Heart right ventricle (tissue), 16 donors: ENCODE measurements at regions not wholly inside any gene's neighbourhood (a gene's known extent, or its start where the extent isn't known, plus 50 kb on each side); places are given as distances from the start of the nearest gene placed in this dataset.

Experiments used
- ATAC-seq, 8 donors: fragments of 200-7000 bp; cut with Tn5 transposase; one replicate each; pipeline ENCODE4 v1.9.1; 2020; ENCODE audit warnings: mild to moderate bottlenecking in 8 of 8, moderate library complexity in 8 of 8, moderate number of reproducible peaks in 1 of 8
- DNase-seq, 2 donors: peaks; one replicate each; pipeline ENCODE4 v3.0.0-alpha.2; 2020
- H3K27ac ChIP-seq, 10 donors: fragments of 200-600 bp; sonication (generic) in 2 of 10; one replicate each; pipeline versions ENCODE4 v1.5.0 to v1.8.0; 2020 to 2022; ENCODE audit warnings: mild to moderate bottlenecking in 3 of 10
- H3K27me3 ChIP-seq, 7 donors: fragments of 200-600 bp; one replicate each; pipeline ENCODE4 v1.8.0; 2021 to 2022; ENCODE audit warnings: mild to moderate bottlenecking in 2 of 7
- H3K36me3 ChIP-seq, 9 donors: fragments of 200-600 bp; sonication (generic) in 1 of 9; one replicate each; pipeline versions ENCODE4 v1.5.0 to v1.8.0; 2020 to 2022; ENCODE audit warnings: mild to moderate bottlenecking in 2 of 9
- H3K4me1 ChIP-seq, 9 donors: fragments of 200-600 bp; sonication (generic) in 1 of 9; one replicate each; pipeline versions ENCODE4 v1.5.0 to v1.8.0; 2020 to 2022; ENCODE audit warnings: mild to moderate bottlenecking in 4 of 9
- H3K4me3 ChIP-seq, 10 donors: fragments of 200-600 bp; sonication (generic) in 2 of 10; one replicate each; pipeline versions ENCODE4 v1.5.0 to v1.8.0; 2020 to 2022; ENCODE audit warnings: mild to moderate bottlenecking in 7 of 10, moderate library complexity in 2 of 10
- H3K9me3 ChIP-seq, 11 donors: fragments of 200-600 bp in 10 of 11; sonication (generic) in 2 of 11; one replicate each; pipeline versions ENCODE4 v1.5.0 to v1.8.0; 2013 to 2022; ENCODE audit warnings: mild to moderate bottlenecking in 2 of 11, control low read depth in 1 of 11, moderate library complexity in 1 of 11
- CTCF ChIP-seq, 9 donors: fragments of 200-600 bp; sonication (generic) in 2 of 9; IDR thresholded peaks; one replicate each; pipeline versions ENCODE4 v1.5.0 to v1.8.0; 2021 to 2022; ENCODE audit warnings: antibody characterized with exemption in 9 of 9, mild to moderate bottlenecking in 5 of 9, moderate library complexity in 1 of 9
- WGBS, 2 donors: extraction: QIAGEN DNeasy Blood & Tissue Kit; methylation state at CpG; one replicate each; pipeline ENCODE4 v1.1.7; 2013; ENCODE audit warnings: inconsistent platforms in 1 of 2; 5-methylcytosine and 5-hydroxymethylcytosine counted together
- intact Hi-C, 10 donors: fragments of 100-400 bp; cut with DNase I; formaldehyde crosslinking; loops; one replicate each; pipeline versions ENCODE4 v1.11.1 to v1.14.2; 2022
- donor health status: Arrhythmogenic right ventricular cardiomyopathy.
- donor health status: ischemic (EF 13 %, LVEDD 7.1; RV severe dilation, severe dysfunction).
- donor health status: healthy with polysubstance abuse.
- donor health status: DM: no; HTN: yes; CAD: no.
- donor health status: DM: no; HTN: no; CAD: no.
- donor health status: ischemic (EF 25% LVEDD 6.9; RV normal size, moderate dysfunction).
- donor health status: ischemic (EF 25% LVEDD 5.7; RV mildly dilated, moderate dysfunction).
- donor health status: healthy.
- donor health status: DM: yes; HTN: yes; CAD: no.
- donor health status: Ischemic cardiomyopathy.
- donor health status: ischemic (EF 35%, LVEDD 5.7; RV mildly dilated, moderate dysfunction).
- donor health status: nonischemic (EF 11% LVEDD 7.7; RV severe dilation, severe dysfunction).
- donor health status: DM: yes; HTN: yes; CAD: no.
- donor health status: PGD.
- donor health status: ischemic (EF 29% LVEDD 5.4; RV normal size, mild dysfunction).
- donor health status: nonischemic (EF 23%, LVEDD 6.1; RV moderate dilation, normal function).

DNA sequence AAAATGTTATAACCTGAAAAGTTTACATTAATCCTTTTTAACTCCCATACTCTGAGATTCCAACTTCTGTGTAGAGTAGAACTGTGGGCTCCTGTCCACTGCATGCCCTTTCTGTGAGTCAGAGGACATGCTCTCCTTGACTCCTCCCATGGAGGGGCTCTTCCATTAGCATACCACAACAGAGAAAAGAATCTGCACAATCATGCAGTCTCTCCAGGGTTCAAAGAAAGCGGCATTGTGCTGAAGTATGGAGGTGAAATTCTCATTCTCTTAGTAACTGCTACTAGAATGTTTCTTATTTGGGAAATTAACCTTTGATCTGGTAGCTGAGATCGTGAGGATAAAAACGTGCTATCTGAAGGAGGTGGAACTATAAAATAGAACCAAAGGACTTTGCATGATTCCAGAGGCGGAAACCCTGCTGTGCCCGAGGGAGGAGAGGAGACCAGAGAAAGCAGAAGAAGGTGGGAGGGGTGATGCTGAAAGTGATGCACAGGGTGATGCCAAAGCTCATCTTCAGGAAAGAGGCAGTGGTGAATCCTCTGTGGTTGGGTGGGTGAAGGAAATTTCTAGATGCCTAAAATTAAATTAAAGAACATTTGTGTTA, 202.2 kb upstream of the PCSK2 start:
- no peak overlapping the region for H3K27ac ChIP-seq
- intact Hi-C loops, result no loop called here
- H3K4me3 ChIP-seq, result no peak overlapping the region
- no peak for TF ChIP-seq CTCF (IDR thresholded peaks at IDR 0.05)
- peaks cover 0 to 22% (median 2%) of the 10 kb centered on the region in 11 donors for H3K9me3 ChIP-seq
- ATAC-seq, result no peak
- no peak for DNase-seq
- H3K27me3 ChIP-seq, result peaks cover 0 to 5% (median 0%) of the 10 kb centered on the region in 7 donors
- H3K4me1 ChIP-seq, result no peaks in the 10 kb centered on the region
- no peaks in the 10 kb centered on the region for H3K36me3 ChIP-seq
- WGBS, 2 donors, result 42% methylated on average over 5 of the region's 5 CpGs

DNA sequence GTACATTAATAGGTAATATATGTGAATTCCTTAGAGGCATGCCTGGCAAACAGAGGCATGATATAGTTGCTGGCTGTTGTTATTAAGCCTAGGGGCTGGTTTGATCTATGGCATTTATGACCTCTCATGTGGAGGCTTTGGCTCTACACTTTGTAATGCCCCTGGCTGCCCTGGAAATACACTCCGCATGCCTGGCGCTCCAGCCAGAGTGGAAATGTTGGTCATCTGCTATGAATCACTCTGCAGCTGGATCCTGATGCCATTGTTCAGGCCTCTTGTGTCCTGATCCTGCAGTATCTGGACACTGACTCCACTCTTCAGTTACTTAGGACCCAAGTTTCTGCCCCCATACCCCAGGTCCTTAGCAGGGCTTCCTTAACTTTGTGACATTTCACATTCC, 200.5 kb upstream of the PCSK2 start:
- TF ChIP-seq CTCF (IDR thresholded peaks at IDR 0.05), result no peak
- Histone ChIP-seq H3K27me3 (peaks cover 0 to 5% (median 0%) of the 10 kb centered on the region in 7 donors), H3K36me3 (no peaks in the 10 kb centered on the region), H3K4me3 (no peak overlapping the region), H3K27ac (no peak overlapping the region), H3K4me1 (no peaks in the 10 kb centered on the region), H3K9me3 (peaks cover 0 to 26% (median 2%) of the 10 kb centered on the region in 11 donors)
- DNase-seq, result no peak
- no peak for ATAC-seq
- intact Hi-C loops, result no loop called here
- WGBS, 2 donors, result 92 to 94% methylated on average over 2 of the region's 2 CpGs

DNA sequence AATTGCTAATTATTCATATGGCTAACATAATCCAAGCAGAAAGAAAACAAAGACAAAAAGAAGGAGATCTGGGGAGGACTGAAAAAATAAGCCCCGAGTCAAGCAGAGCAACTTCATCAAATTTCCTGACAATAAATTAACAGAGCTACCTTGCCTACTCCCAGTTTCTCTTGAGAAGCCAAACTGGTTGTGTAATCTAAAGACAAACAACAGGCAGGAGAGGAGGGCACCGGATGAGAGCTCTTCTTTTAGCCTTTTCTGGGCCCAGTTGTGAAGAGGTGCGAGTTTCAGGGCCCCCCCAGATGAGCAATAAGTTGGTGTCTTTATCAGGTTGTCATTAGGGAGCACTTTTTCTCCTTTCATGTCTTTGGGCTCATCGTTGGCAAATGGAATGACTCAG, 197.1 kb upstream of the PCSK2 start:
- DNase-seq (no peak), ATAC-seq (no peak)
- Histone ChIP-seq H3K4me1 (no peaks in the 10 kb centered on the region), H3K9me3 (peaks cover 0 to 26% (median 2%) of the 10 kb centered on the region in 11 donors), H3K27ac (no peak overlapping the region), H3K36me3 (no peaks in the 10 kb centered on the region), H3K27me3 (no peaks in the 10 kb centered on the region), H3K4me3 (no peak overlapping the region)
- WGBS, 2 donors, result 41 to 47% methylated on average over 4 of the region's 4 CpGs
- no peak for TF ChIP-seq CTCF (IDR thresholded peaks at IDR 0.05)
- intact Hi-C loops, result no loop called here

GRCh38 chr20:17036541-17036940, 190.3 kb upstream of the PCSK2 start:
- no peak overlapping the region for H3K27ac ChIP-seq
- H3K9me3 ChIP-seq, result no peaks in the 10 kb centered on the region
- H3K27me3 ChIP-seq, result no peaks in the 10 kb centered on the region
- no peak overlapping the region for H3K4me3 ChIP-seq
- no peaks in the 10 kb centered on the region for H3K36me3 ChIP-seq
- DNase-seq (no peak), ATAC-seq (no peak)
- intact Hi-C loops, result no loop called here
- no peaks in the 10 kb centered on the region for H3K4me1 ChIP-seq
- WGBS, 2 donors, result 48 to 50% methylated on average over 1 of the region's 1 CpG
- no peak for TF ChIP-seq CTCF (IDR thresholded peaks at IDR 0.05)
